Stimulated activated naive CD4-positive, alpha-beta T cell treated with Interleukin-2 at 50 U/mL for 16 hours (primary cell): ENCODE measurements at regions not wholly inside any gene's neighbourhood (a gene's known extent, or its start where the extent isn't known, plus 50 kb on each side); places are given as distances from the start of the nearest gene placed in this dataset.
"Not testable (repeated sequence)": the region's sequence is repeated elsewhere in the genome, so short reads cannot be mapped to it uniquely, and the experiment has no call there.

Source experiments
- DNase-seq: peaks from one replicate; lab custom pipeline; 2025; lab: John Stamatoyannopoulos, UW

- not testable (repeated sequence) for DNase-seq
Observed at GRCh38 chr4:3961091-3961672, 195.0 kb downstream of the ADRA2C start.

- not testable (repeated sequence) for DNase-seq
Observed at GRCh38 chr4:3964572-3965278, 198.5 kb downstream of the ADRA2C start.

- not testable (repeated sequence) for DNase-seq
Observed at GRCh38 chr4:3967204-3967603, 201.0 kb downstream of the ADRA2C start.

- not testable (repeated sequence) for DNase-seq
Observed at GRCh38 chr4:3972626-3973025, 206.4 kb downstream of the ADRA2C start.

GRCh38 chr4:3973581-3974200 lies 207.5 kb downstream of the ADRA2C start:
- not testable (repeated sequence) for DNase-seq

- not testable (repeated sequence) for DNase-seq
Observed at GRCh38 chr4:3983518-3984125, 217.4 kb downstream of the ADRA2C start.

- not testable (repeated sequence) for DNase-seq
Observed at GRCh38 chr4:3984796-3985195, 218.6 kb downstream of the ADRA2C start.

- DNase-seq: not testable (repeated sequence)
Observed at GRCh38 chr4:3986412-3986811, 220.2 kb downstream of the ADRA2C start.

- DNase-seq: not testable (repeated sequence)
Observed at GRCh38 chr4:3997386-3997785, 229.3 kb downstream of the OTOP1 start.

GRCh38 chr4:4004036-4004435 lies 222.7 kb downstream of the OTOP1 start:
- DNase-seq: not testable (repeated sequence)

- DNase-seq: not testable (repeated sequence)
Observed at GRCh38 chr4:4004702-4005101, 222.0 kb downstream of the OTOP1 start.

GRCh38 chr4:4006356-4006755 lies 220.4 kb downstream of the OTOP1 start:
- not testable (repeated sequence) for DNase-seq

GRCh38 chr4:4019071-4019470 lies 207.7 kb downstream of the OTOP1 start:
- DNase-seq: not testable (repeated sequence)

- DNase-seq: not testable (repeated sequence)
Observed at GRCh38 chr4:4021161-4021560, 205.6 kb downstream of the OTOP1 start.

GRCh38 chr4:4026708-4027107 lies 200.0 kb downstream of the OTOP1 start:
- not testable (repeated sequence) for DNase-seq

GRCh38 chr4:4028752-4029151 lies 198.0 kb downstream of the OTOP1 start:
- DNase-seq: not testable (repeated sequence)

GRCh38 chr4:4030509-4030908 lies 196.2 kb downstream of the OTOP1 start:
- not testable (repeated sequence) for DNase-seq

GRCh38 chr4:4031446-4032135 lies 195.1 kb downstream of the OTOP1 start:
- not testable (repeated sequence) for DNase-seq

GRCh38 chr4:4032364-4032763 lies 194.4 kb downstream of the OTOP1 start:
- DNase-seq: not testable (repeated sequence)

- DNase-seq: not testable (repeated sequence)
Observed at GRCh38 chr4:4032801-4033605, 193.7 kb downstream of the OTOP1 start.
